ENCODE measurements at regions not wholly inside any gene's neighbourhood (a gene's known extent, or its start where the extent isn't known, plus 50 kb on each side); places are given as distances from the start of the nearest gene placed in this dataset.

DNA sequence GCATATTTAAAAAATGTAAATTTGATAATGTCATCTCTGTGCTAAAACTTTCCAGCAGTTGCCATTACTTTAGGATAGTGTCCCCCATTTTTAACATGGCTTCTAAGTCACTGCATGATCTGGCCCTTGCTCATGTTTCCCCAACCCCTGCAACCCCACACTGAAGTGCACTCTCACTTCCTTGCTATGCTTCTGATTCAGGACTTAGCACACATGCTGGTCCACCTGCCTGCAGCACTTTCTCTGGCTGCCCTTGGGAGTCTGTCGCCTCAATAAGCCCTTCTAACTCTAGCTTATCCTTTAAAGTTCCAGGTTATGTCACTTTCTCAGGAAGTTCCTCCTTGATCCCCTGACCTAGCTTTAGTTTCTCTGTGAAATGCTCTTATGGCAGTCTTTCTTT lies 241.0 kb downstream of the POSTN start:
- DNase-seq: no peak

DNA sequence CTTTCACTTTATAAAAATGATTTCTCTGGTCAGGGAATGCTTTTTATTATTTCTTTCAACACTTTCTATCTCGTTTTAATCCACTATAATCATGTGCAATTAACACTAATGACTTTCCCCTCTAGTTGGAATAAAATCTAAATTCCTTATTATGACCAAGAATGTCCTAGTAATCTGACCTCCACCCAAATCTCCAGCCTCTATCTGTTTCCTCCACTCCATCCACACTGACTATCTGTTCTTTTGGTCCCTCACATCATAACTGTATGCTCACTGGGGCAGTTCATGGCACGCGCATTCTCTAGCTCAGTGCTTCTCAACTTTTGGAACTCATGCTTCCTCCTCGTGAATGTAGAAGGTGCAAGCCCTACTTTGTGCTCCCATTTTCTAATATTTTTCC lies 244.7 kb downstream of the POSTN start:
- no peak for DNase-seq

DNA sequence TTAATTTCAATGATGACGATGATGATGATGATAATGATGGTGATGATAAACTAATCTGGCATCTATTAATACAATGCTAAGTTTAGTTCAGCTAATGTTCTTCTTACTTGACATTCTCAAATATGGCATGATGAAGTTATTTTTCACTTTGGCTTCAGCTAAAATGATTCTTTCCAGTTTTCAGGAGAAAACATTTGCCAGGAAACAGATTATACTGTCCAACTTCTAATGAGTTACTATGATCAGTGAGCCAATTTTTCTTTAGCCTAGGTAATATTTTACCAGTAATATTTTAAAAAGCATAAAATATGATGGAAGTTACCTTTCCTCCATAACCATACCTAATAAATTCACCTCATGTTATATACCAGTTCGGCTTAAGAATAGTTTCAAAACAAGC lies 245.7 kb upstream of the CSNK1A1L start:
- no peak for DNase-seq

DNA sequence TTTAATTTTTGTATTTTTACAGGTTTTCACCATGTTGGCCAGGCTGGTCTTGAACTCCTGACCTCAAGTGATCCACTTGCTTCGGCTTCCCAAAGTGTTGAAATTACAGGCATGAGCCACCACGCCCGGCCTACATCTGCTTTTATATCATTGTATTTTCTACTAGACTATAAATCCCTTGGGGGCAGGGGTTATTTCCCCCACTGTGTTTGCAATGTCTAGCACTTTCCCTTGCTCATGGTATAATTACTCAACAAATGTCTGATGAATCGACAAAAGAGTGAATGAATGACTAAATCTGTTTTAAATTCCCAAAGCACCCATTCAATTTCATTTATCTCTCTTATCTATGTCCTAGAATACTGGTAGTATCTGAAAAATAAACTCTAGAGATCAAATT lies 244.5 kb upstream of the CSNK1A1L start:
- no peak for DNase-seq

DNA sequence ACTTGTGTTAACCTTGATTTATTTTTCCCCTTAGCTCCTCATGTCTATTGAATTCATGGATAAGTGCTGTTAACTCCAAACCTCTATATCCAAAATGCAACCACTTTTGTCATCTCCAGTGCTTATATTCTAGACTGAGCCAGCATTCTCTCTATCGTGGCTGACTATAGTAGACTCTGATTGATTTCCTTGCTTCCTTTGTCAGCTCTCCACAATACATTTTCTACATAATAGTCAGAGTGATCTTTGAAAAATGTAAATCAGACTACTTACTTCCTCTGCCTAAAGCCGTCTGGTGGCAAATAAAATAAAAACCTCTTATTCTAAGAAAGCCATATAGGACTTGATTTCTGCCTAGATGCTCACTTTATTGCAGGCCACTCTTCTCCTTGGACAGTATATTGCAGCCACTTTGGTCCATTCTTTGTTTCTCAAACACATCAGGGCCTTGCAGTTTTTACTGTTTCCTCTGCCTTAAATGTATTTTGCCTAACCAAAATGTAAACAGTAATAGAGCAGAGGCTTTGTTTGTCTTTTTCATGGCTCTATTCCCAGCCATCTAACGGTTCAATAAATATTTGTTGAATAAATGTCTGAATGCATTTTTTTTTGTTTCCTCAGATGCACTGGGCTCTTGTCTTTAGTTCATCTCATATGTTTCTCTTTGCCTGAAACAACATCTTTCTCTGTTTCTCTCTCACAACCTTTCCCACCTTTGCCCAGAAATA lies 243.6 kb upstream of the CSNK1A1L start:
- DNase-seq: no peak

DNA sequence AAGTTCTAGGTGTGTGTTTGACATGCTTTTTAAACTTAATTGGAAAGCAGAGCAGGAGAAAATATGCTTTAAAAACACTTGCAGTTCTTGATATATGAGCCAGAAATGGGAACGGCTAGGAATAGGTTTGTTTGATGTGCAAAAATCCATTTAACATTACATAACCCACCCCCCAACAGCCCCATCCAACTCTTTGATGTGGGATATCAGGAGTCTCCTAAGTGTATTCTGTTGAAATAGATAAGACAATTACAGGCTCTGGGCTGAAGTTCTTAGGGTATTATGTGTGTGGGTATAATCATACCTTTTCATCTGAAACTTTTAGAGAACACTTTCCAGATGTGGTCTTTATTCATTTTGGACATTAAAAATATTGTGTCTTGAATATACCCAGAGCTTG lies 240.4 kb upstream of the CSNK1A1L start:
- DNase-seq: no peak

DNA sequence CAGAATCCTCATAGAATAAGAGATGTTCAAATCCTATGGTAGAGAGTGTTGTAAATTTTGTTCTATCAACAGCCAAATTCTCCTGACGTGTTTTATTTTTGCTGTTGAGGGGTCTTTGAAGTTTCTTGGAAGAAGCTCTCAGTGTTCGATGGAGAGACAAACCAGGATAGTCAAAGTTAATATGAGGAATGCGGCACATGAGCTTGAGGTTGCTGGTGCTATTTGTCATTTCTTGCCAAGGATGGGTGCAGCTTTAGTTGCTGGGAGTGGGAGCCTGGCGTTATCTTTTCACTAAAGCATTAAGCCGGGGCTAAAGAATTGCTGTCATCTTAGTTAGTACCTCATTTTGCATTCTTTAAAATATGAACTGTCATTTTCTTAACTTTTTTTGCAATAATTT lies 239.9 kb upstream of the CSNK1A1L start:
- DNase-seq: no peak

DNA sequence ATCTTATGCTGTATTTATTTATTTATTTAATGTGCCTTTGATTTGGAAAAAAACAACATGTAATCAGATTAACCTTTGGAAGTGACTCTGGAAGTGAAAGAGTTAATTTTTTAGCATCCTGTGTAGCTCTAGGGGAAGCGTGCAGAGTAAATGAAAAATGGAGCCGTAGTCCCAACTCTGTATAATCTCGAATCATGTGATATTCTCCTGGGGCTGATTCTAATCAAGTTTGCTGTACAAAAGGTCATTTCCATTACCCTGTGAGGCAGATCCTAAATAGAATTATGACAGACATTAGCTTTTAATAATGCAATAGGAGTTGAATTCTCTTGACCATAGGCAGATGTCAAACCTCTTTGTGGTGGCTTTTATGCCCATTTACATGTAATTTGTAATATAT lies 238.6 kb upstream of the CSNK1A1L start:
- no peak for DNase-seq

DNA sequence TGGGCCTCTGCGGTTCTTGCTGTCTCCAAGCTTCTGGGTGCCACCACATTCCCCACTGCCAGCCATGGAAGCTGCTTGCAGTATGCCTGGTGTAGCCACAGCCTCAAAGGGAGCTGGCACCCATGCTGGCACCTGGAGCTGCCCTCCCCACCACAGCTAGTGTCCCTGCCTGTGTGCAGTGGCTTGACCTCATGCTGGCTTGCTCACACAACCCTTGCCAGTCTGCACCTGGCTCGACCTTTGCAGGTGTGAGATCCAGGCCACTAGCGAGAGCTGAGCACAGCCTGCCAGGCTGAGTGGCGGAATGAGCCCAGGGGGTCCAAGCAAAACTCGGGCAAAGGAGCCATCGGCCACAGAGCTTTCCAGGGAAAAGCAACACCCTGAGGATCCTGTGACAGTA lies 236.7 kb upstream of the CSNK1A1L start:
- DNase-seq: no peak

DNA sequence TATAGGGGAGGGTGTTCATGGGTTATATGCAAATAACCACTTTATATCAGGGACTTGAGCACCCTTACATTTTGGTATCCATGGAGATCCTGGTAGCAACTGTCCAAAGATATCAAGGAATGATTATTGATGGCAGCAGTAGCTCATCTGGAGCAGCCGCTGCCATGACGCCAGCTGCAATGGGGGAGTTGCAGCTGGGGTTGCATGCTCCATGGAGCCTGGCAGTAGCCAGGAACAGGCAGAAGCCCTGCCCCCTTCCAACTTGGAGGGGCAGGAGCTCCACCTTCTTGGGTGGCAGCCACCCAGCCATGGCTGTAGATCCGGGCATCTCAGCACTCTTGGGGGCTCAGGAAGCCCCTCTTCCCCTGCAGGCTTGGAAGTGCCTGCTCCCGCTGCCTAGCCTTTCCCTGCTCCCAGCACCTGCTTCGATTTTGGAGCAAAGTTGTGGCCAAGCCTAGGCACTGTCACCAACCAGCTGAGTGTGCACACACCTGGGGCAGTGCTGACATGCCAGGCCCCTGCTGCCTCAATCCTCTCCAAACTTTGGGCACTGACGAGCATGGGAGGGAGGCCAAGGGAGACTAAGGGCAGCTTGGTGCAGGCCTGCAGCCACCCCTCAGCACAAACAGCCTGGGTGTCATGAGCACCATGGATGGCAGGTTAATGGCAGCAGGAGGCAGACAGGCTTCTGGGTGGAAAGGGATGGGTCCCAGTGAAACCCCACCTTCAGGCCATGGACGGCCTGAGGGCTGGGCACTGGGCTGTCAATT lies 235.6 kb upstream of the CSNK1A1L start:
- no peak for DNase-seq

DNA sequence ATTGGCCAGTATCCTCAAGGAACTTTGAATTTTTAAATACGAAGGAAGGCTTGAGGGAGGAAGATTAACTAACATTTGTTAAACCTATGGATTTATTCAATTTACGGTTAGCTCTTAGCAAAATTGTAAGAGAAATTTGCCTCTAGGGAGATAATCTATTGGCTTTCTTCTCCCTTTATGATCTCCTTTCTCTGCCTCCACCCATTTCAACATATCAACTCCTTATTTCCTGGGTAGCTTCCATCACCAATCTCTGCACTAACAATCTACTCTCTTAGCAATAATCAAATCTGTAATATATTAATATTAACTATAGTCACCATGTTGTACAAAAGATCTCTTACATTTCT lies 233.9 kb upstream of the CSNK1A1L start:
- DNase-seq: no peak

DNA sequence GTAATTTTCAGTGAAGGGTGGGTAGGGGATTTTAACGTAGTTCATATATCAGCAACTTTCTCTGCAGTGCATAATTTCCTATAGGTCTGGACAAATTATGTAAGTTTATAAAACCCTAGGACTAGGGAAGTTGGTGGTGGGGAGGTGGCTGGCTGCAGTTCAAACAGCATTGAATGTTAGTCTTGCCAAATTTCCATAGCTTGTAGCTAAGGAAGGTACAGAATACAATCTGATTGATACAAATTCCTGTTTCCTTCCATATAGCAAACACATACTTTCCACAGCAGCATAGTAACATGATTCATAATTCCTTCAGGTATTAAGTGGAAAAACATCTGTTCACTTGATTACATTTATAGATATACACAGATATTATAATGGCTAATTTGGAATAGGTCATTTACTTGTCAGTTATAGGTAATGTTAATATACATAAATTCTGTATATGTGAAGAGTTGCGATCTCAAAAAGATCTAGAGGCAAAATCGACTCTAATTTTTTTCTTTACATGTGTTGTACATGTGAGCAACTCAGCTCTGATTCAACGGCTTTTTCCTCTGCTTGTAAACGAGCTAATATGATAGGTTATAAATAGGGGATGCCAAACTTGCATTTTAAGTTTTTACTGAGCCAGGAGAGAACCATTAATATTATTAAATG lies 233.4 kb upstream of the CSNK1A1L start:
- DNase-seq: no peak

DNA sequence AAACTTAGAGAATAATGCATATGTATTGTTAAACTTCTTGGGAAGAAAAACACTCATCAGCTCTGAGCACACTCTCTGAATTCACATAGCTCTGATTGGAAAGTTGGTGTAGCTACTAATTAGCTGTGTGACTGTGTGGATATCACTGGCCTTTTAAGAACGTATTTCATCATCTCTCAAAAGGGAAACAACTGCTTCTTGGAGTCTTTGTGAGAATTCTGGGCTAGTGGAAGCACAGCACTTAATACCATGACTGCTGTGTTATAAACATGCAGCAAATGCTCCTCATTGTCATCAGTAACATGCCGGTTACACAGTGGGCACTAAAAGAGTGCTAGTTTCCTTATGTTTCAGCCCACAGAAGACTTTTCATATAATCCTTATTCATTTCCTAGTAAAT lies 220.9 kb upstream of the CSNK1A1L start:
- no peak for DNase-seq

DNA sequence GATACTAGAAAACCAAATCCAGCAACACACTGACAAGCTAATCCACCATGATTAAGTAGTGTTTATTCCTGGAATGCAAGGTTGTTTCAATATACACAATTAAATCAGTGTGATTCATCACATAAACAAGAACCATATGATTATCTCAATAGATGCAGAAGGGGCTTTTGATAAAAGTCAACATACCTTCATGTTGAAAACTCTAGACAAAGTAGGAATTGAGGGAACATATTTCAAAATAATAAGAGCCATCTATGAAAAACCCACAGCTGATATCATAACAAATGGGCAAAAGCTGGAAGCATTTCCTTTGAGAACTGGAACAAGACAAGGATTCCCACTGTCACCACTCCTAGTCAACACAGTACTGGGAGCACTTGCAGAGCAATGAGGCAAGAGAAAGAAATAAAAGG lies 213.6 kb upstream of the CSNK1A1L start:
- no peak for DNase-seq

DNA sequence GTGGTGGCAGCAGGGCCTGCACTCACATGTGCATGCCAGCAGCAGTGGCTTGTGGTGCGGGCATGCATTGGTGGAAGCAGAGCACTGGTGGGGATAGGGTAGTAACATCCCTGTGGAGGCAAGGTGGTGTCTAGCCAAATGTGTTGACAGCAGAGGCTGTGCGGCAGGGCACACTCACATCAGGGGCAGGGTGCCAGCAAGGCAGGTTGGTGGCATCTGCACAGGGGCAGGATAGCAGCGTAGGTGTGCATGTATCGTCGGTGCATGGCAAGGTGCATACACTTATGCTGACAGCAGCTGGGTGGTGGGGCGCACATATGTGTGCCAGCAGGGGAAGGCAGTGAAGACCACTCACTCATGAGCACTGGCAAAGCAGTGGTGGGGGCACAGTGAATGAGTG lies 211.5 kb upstream of the CSNK1A1L start:
- no peak for DNase-seq

DNA sequence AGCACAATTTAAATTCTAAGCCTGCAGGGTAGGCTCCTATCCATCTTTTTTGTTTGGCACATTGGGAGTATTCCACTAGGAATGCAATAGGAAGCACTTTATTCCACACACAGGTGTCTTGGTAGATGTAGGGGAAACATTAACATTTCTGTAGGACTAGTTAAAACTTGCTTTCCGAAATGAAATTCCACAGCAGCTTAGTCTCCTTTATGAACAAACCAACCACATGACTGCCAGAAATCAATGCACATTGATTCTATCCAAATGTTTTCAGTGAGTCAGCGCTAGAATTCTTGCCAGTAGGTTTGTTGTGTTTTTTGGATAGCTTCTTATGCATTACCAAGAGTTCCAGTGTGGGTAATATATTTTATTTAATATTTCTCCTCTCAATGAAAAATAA lies 207.9 kb upstream of the CSNK1A1L start:
- no peak for DNase-seq

DNA sequence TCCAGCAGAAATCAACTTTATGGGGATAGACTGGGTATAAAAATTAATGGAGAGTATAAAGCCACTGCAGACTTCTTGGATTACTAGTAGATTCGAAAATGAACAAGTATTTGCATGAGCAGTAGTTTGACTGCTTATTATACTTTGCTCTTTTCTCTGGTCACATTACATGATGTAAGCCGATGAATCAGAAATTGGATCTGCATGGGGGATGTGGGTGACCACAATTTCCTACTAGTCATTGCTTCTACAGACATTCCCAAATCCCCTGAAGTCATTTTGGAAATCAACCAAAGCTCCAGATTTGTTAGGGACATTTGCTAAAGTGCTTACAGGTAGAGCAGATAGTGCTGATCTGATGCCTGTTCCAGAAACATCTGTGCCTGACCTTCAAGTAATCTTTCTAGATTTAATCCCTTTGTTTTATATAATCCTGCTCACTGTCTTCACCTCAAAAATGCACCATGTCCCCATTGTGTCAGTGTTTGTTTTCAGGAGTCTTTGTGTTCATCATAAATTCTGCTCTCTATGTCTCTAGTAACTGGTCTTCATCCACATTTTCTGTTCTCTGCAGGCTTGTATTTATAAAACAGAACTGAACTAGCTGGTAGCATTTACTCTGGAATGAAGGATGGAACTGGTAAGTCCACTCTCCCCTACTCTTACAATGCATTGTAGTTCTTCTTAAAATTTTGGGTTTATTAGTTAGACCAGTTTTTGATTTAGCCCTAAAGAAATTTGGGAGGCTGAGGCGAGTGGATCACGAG lies 201.5 kb upstream of the CSNK1A1L start:
- no peak for DNase-seq

DNA sequence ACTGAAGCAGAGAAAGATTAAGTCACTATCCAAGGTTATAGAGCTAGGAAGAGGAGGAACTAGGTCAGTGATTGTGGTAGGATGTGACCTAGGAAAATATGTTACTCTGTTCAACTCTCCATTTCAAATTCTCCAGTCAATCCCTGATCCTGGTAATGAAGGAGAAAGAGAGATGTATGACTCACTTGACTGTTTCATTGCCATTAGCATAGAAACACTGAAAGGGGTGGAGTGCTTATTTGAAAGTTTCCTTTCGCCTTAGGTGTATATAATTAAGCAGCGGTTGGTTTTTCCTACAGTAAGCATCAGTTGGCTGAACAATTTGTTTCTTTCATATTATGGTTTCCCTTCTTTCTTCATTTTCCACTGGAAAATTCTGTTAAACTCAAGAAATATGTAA lies 198.1 kb upstream of the CSNK1A1L start:
- DNase-seq: no peak

DNA sequence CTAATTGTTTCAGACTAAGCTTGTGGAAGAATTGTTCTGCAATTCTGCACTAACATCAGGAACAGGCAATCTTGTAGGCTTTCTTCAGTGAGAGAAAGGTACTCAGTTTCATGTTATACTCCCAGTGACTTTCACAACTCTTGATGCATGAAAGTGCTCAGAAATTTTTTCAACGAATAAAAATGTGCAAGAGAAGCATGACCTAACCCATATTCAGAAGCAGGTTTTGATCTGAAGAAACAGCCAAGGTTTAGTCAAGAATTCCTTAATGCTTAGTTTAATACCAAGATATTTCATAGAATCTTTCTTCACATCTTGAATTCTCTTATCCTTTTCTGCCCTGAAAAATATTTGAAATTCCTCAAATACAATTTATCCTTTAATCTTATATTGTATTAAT lies 197.2 kb upstream of the CSNK1A1L start:
- no peak for DNase-seq

DNA sequence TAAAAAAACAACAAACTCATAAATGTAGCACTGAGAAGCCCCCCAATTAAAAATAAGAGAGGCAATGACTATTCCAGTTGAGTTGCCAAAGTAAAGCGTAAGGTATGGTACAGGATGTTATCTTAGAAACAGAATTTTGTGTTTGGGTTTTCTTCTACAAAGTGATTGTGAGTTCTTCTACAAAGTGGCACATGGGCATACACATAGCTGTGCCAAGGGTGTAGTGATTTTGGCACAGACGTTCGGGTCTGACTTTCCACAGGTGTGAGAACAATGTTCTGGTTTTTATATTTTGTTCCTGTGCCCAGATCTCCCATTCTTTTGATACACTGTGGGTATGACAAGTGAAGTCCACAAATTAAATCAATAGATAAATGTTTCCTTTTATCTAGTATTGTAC lies 190.1 kb upstream of the CSNK1A1L start:
- DNase-seq: no peak

DNA sequence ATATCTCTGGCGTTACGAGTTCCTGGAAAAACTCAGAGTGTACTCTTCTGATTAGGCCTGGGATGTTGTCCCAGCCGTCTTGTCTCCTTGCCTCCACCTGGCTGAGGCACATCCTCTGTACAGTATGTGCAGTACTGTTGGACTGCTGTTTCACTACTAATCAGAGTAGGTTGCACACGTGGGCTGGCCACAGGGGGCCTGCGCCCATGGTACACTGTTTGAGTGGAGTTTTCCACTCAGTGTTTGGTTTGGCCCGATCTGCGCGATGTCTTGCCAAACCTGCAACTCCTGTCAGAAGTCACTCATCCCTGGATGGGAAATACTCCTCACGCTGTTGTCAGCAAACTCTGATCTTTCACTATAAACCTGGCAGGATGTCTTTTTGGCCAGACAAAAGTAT lies 189.6 kb upstream of the CSNK1A1L start:
- no peak for DNase-seq

DNA sequence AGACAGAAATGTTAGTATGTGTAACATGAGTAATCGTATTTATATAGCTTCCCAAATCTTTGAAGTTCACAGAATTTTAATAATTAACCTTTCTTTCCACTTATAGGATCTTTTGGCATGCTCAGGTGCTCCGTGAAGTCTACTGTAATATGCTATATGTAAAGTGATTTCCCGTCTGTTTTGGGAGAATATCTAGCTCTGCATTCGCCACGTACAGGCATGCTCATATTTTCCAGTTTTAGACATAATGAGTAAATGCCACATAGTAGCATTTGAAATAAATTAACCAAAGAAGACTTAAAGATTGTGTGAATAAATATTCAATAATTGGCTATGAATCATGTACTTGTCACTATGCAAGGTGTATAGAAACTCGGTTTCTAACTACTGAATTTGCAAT lies 189.0 kb upstream of the CSNK1A1L start:
- no peak for DNase-seq

DNA sequence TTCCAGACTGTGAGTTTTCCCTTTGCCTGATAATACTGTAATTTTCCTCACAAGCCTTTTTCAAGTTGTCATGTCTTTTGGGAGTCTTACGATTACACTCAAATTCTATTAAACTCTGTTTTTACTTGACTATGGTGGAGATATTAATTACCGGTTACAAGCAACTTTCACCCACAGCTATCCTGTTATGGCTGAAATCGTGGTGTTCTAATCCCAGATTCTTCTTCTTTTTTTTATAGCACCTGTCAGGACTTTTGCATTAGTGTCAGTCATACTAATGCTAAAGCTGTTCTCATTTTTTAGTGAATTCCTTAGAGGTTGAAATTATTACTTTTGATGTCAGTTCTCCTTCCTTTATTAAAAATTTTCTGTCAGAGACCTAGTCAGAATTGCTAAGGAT lies 187.8 kb upstream of the CSNK1A1L start:
- DNase-seq: no peak
